Kidney (tissue), 13 donors: ENCODE measurements at regions not wholly inside any gene's neighbourhood (a gene's known extent, or its start where the extent isn't known, plus 50 kb on each side); places are given as distances from the start of the nearest gene placed in this dataset.

Experiments used
- DNase-seq, 5 donors: peaks; one replicate each; pipeline ENCODE4 v3.0.0-alpha.2; 2013 to 2020
- FAIRE-seq: peaks from 2 replicates; lab custom pipeline; 2012; peaks lifted over from hg19 to GRCh38; lab: Jason Lieb, UNC
- H3K27ac ChIP-seq, 2 donors: one replicate each; pipeline ENCODE4 v1.7.0; 2013; ENCODE audit warnings: low read depth in 2 of 2, low read length in 2 of 2, inconsistent platforms in 1 of 2
- H3K27me3 ChIP-seq: one replicate; pipeline ENCODE4 v1.7.1; 2013; ENCODE audit warnings: low read length, inconsistent platforms; ENCODE audit not compliant: control insufficient read depth, insufficient read depth
- H3K36me3 ChIP-seq, 3 donors: one replicate each; pipeline versions ENCODE4 v1.7.0 to v1.7.1; 2013; ENCODE audit warnings: low read length in 3 of 3, control low read depth in 1 of 3, inconsistent platforms in 1 of 3; ENCODE audit not compliant: insufficient read depth in 3 of 3, control insufficient read depth in 2 of 3
- H3K4me1 ChIP-seq, 3 donors: one replicate each; pipeline versions ENCODE4 v1.7.0 to v1.7.1; 2013; ENCODE audit warnings: low read length in 3 of 3, inconsistent platforms in 1 of 3, low read depth in 1 of 3; ENCODE audit not compliant: control insufficient read depth in 2 of 3, insufficient read depth in 2 of 3
- H3K4me3 ChIP-seq, 3 donors: one replicate each; pipeline versions ENCODE4 v1.7.0 to v1.8.1; 2013; ENCODE audit warnings: low read length in 3 of 3, control low read depth in 1 of 3, inconsistent platforms in 1 of 3
- H3K9ac ChIP-seq, 3 donors: one replicate each; pipeline versions ENCODE4 v1.7.0 to v1.7.1; 2013; ENCODE audit warnings: low read length in 3 of 3, control low read depth in 1 of 3, inconsistent platforms in 1 of 3
- H3K9me3 ChIP-seq, 3 donors: one replicate each; pipeline versions ENCODE4 v1.7.0 to v1.7.1; 2013; ENCODE audit warnings: low read length in 3 of 3, control low read depth in 1 of 3, inconsistent platforms in 1 of 3; ENCODE audit not compliant: control insufficient read depth in 2 of 3, insufficient read depth in 1 of 3
- CTCF ChIP-seq: IDR thresholded peaks from 3 replicates; pipeline ENCODE4 v1.5.1; 2012; ENCODE audit warnings: mild to moderate bottlenecking, moderate library complexity, borderline replicate concordance; ENCODE audit not compliant: insufficient read depth; ENCODE audit errors: extremely low read depth
- intact Hi-C: fragments of 100-400 bp; cut with DNase I; formaldehyde crosslinking; loops from one replicate; pipeline ENCODE4 v1.11.1; 2022
- donor health status: control.
- donor health status: control.
- donor health status: control.
- donor health status: control.
- donor health status: control.
- donor health status: DM: yes; HTN: yes; CAD: no.
- donor health status: Normal renal cell carcinoma (clear cell type).

GRCh38 chr2:143907801-143908200 lies 612.1 kb downstream of the ZEB2 start:
- Histone ChIP-seq H3K27me3 (no peaks in the 10 kb centered on the region), H3K4me3 (no peak overlapping the region), H3K4me1 (peaks cover 0 to 2% (median 0%) of the 10 kb centered on the region in 3 donors), H3K27ac (no peak overlapping the region), H3K9me3 (no peaks in the 10 kb centered on the region), H3K9ac (no peak overlapping the region), H3K36me3 (no peaks in the 10 kb centered on the region)
- no peak for FAIRE-seq
- TF ChIP-seq CTCF = no peak
- DNase-seq = no peak
- intact Hi-C loops = no loop called here

- Histone ChIP-seq H3K27me3 (no peaks in the 10 kb centered on the region), H3K4me3 (no peak overlapping the region), H3K9me3 (no peaks in the 10 kb centered on the region), H3K27ac (no peak overlapping the region), H3K9ac (no peak overlapping the region), H3K4me1 (peaks cover 0 to 2% (median 0%) of the 10 kb centered on the region in 3 donors), H3K36me3 (no peaks in the 10 kb centered on the region)
- intact Hi-C loops = no loop called here
- no peak for TF ChIP-seq CTCF
- FAIRE-seq = no peak
- DNase-seq = no peak
These were observed 613.1 kb downstream of the ZEB2 start for GRCh38 chr2:143906850-143907249.

- Histone ChIP-seq H3K9me3 (no peaks in the 10 kb centered on the region), H3K4me3 (no peak overlapping the region), H3K4me1 (peaks cover 0 to 2% (median 0%) of the 10 kb centered on the region in 3 donors), H3K27me3 (no peaks in the 10 kb centered on the region), H3K27ac (no peak overlapping the region), H3K36me3 (no peaks in the 10 kb centered on the region), H3K9ac (no peak overlapping the region)
- intact Hi-C loops = no loop called here
- no peak for TF ChIP-seq CTCF
- no peak for FAIRE-seq
- no peak for DNase-seq
These were observed 614.3 kb downstream of the ZEB2 start for GRCh38 chr2:143905587-143905986.
